ENCODE measurements at regions not wholly inside any gene's neighbourhood (a gene's known extent, or its start where the extent isn't known, plus 50 kb on each side); places are given as distances from the start of the nearest gene placed in this dataset.

GRCh38 chr9:126106404-126106803 lies 220.2 kb upstream of the MVB12B start:
- intact Hi-C loops (cut with micrococcal nuclease; ENCODE audit: unreplicated experiment) = no loop called here
- TF ChIP-seq BCLAF1 (IDR thresholded peaks at IDR 0.05) (no peak), MEF2A (IDR thresholded peaks at IDR 0.05; ENCODE audit: insufficient read depth, low read depth, low read length) (no peak), KLF5 (IDR thresholded peaks at IDR 0.05; ENCODE audit: partially characterized antibody) (no peak), HDAC6 (IDR thresholded peaks at IDR 0.05; ENCODE audit: unreplicated experiment) (no peak), SRF (IDR thresholded peaks at IDR 0.05; ENCODE audit: low read depth in 2 of 2, low read length in 2 of 2) (no peak), HDGF (IDR thresholded peaks at IDR 0.05) (no peak), STAT1 (conservative IDR thresholded peaks at IDR 0.05) (no peak)
- FAIRE-seq = no peak
- 38% methylated on average over 5 of the region's 5 CpGs for WGBS (ENCODE audit: insufficient coverage, insufficient replicate concordance, low lambda C conversion rate, missing lambda C conversion rate)
- Histone ChIP-seq H3K9ac (ENCODE audit: control insufficient read depth, insufficient read depth, low read length) (no peak overlapping the region), H3K27me3 (replicated peaks in 1 of 2; ENCODE audit: control insufficient read depth in 2 of 2, insufficient read depth in 2 of 2, low read length in 1 of 2) (no peaks in the 10 kb centered on the region; a peak in 1 of 4 replicates), H3K79me2 (ENCODE audit: control insufficient read depth, insufficient read depth, low read length) (no peaks in the 10 kb centered on the region), H3K4me1 (ENCODE audit: control insufficient read depth, insufficient read depth, low read length) (no peaks in the 10 kb centered on the region), H3K4me2 (ENCODE audit: control insufficient read depth, insufficient read depth) (no peak overlapping the region), H3K36me3 (ENCODE audit: control insufficient read depth in 2 of 2, insufficient read depth in 2 of 2, low read length in 1 of 2) (no peaks in the 10 kb centered on the region), H2AFZ (ENCODE audit: control insufficient read depth, low read depth, low read length) (no peak overlapping the region), H3K9me3 (replicated peaks; ENCODE audit: control insufficient read depth, insufficient read depth, low read length) (no peaks in the 10 kb centered on the region), H3K4me3 (no peak overlapping the region), H3K27ac (ENCODE audit: control insufficient read depth, insufficient read depth) (no peak overlapping the region), H4K20me1 (ENCODE audit: control insufficient read depth, insufficient read depth) (no peaks in the 10 kb centered on the region)
- no peak for DNase-seq (ENCODE audit: low read depth, low spot score)
- SMC1A ChIA-PET (ENCODE audit: uncharacterized antibody, unreplicated experiment) = interaction anchor here (0.6 kb wide), 1 partner anchor 385 kb away, joined by 3 read pairs; no protein-coding TSS in a partner anchor
- POLR2A ChIA-PET = no interaction called here
- in situ Hi-C loops (cut with MboI) = no loop called here
- RAD21 ChIA-PET (ENCODE audit: unreplicated experiment) = no interaction called here
- CTCF ChIA-PET = no interaction called here
- ATAC-seq = no peak
- BruUV-seq (replicated peaks) = no TSS peak

Data from GM12878 (cell line).